ENCODE measurements at regions not wholly inside any gene's neighbourhood (a gene's known extent, or its start where the extent isn't known, plus 50 kb on each side); places are given as distances from the start of the nearest gene placed in this dataset.
"Not testable (repeated sequence)": the region's sequence is repeated elsewhere in the genome, so short reads cannot be mapped to it uniquely, and the experiment has no call there.

DNA sequence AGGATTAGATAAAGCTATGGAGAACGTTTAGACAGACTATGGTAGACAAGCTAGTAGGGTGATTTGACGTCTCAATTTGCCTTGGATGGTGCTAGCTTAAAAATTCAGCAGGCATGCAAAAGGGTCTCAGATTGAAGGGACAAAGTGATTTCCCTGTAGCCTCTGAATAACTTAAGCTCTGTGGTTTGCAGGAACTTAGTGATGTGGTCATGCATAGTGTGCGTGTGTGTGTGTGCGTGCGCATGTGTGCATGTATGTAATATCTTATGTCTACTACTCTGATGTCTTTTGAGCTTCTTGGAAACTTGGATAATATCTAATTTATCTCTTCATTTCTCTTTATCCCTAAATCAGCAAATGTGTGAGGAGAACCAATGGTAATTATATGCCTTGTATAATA lies 183.6 kb upstream of the TNC start:
- DNase-seq (ENCODE audit: low spot score) = no peak

DNA sequence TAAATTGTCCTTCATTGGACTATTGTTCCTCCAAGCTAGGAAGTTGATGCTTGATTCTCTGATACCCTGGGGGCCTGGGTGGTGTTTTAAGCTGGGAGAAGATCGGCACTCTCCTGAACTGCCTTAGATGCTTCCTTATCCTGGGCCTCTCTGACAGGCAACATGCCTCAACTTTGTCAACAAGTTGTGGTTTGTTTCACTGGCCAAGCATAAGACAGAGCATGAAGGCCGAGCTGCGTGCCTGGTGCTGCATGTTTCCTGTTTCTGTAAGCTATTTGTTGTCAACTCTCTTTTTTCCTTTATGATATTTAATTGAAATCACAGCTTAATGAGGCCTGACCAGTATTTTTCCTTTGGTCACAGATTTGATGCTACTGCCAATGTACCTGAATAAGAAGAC lies 187.6 kb upstream of the TNC start:
- no peak for DNase-seq (ENCODE audit: low spot score)

DNA sequence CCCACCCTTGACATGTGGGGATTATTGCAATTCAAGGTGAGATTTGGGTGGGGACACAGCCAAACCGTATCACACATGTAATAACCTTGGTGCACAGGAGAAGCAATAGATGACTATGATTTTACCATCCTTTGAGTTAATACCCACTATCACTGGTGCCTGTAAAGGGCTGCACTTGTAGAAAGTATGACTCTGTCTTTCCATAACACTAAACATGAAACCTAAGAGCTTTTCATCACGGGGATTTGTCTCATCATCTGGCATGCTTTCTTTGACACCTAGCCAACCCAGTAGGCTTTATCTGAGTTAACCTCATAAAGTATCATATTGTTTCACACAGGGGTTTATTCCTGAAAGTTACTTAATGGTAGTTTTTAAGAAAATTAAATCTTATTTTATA lies 188.9 kb upstream of the TNC start:
- DNase-seq (ENCODE audit: low spot score) = no peak

DNA sequence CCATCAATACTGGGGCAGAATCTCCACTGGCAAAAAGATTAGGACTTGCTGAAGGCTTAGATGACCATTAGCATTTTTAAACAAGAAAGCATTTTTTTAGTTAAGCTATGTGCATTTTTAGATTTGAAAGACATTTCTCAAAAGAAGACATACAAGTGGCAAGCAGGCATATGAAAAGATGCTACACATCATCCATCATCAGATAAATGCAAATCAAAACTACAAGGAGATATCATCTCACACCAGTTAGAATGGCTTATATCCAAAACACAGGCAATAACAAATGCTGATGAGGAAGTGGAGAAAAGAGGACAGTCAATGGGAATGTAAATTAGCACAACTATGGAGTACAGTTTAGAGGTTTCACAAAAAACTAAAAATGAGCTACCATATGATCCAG lies 195.6 kb upstream of the TNC start:
- no peak for DNase-seq (ENCODE audit: low spot score)

DNA sequence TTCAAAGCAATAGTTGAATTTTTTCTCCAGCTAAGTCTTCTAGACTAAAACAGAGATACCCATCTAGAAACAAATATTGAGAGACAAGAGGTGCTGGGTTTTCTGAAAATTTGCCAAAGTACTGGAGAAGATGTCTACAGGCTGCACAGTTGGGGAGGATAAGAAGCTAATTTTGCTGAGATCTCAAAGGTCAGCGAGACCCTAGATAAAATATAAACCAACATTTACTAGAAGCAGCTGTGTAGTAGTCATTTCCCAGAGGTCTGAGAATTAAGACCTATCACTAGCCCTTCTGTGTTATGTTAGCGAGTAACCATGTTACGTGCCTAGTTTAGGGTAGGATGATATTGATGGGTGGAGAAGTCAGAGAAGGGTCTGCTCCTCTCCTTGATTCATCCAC lies 208.5 kb upstream of the TNC start:
- no peak for DNase-seq (ENCODE audit: low spot score)

DNA sequence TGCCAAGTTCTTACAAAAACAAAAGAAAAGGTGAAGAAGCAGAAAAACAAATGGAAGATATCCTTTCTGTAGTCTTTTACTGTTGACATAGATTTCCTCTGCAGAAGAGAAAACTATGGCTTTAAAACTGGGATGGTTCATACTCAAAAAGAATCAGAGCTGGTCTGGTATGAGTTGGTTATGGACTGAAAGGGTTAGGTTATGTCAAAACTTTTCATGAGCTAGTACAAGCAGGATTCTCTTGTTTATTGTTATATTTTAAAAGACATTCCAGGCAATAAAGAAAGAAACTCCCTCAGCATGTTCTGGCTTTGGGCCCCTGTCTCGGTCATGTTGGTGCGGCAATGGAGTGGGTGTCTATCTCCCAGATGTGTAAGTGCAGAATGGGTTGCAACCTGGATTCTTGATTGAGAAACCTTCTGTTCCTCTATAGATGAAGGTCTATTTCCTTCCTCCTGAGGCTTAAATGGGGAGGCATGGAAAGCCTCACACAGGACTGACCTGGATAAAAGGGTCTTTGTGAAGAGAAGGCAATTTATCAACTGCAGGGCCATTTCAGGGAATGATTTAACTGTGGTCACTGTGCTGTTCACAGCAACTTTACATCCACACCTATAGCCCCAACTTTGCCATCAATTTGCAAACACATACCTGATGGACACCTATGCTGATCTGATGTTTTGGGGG lies 209.6 kb upstream of the TNC start:
- no peak for DNase-seq (ENCODE audit: low spot score)

DNA sequence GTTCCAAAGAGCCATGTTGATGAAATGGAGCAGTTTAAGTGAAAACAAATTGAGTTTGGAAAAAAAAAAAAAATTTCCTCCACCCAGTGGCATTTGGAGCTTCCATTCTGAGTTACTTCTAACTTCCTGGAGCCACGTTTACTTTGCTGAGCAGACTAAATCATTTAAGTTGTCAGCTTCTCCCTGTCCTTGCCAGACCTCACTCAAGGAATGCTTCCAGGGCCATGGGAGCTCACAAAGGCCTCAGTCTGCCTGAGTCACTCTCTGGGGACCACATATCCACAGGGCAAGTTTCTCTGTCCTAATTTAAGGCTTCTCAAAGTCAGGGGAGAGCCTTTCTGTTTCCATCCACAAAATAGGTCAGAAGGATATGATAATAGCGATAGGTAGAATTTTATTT lies 210.3 kb upstream of the TNC start:
- DNase-seq (ENCODE audit: low spot score) = no peak

DNA sequence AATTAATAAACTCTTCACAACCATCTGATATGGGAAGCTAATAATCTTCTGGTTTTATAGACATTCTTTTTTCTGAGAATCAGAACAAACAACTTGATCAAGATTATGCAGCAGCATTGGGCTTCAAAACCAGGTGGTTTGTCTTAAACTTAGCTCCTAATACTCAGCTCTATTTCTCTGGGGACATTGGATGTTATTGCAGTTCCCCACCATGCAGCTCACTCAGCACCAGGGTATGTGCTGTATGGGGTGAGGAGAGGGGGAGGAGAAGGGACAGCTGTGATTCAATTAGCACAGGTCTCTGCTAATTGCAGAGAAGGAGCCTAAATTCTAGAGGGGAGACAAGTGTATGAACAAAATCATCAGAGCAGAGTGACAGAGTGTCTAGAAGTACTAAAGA lies 210.7 kb upstream of the TNC start:
- no peak for DNase-seq (ENCODE audit: low spot score)

DNA sequence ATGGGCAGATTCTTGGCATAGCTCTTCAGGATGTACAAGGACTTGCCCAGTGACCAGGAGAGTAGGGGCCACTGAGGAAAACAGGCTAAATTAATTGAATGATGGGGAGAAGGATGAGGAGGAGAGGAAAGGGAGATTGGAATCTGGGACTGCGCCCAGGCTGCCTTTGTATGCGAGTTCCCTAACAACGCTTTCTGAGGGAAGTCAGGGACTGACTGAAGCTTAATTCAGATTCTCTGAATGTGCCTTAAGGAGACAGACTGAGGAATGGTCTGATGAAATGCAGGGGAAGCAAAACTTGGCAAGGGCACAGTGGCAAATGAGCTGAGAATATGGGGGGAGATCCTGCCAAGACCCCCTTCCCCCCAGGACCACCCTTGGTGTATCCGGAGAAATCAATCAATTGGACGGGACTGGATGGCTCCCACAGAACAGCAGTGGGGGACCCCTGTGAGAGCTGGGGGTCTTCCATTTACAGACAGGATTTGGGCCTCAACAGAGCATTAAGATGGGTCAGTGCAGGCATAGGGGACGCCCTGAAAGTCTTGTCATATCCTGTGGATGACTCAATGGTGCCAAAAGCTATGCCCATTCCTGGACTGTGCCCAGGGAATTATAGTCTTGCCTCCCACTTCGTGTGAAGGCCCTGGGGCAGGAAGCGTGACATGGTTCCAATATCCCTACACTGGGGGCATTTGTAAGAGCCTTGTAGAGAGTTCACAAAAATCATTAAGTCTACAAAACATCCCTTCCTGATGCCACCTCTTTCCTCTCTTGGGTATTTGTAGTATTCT lies 215.5 kb upstream of the TNC start:
- no peak for DNase-seq (ENCODE audit: low spot score)

DNA sequence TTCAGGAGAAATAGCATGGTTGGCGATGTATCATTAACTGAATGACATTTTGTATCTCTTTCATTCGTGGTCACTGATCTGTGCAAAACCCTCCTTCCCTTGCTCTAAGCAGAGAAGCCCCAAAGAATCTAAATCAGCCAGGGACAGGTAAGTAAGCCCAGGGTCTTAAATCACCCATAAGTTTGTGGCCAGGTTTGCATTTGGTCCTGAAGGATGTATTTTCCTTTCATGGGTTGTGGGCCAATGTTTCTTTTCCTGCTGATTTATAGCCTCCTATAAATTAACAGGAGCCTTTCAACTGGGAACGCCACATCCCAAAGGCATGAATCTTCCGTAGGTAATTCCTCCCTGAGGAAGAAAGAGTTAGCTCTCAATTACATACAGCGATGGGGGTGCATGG lies 217.5 kb upstream of the TNC start:
- DNase-seq (ENCODE audit: low spot score) = no peak

DNA sequence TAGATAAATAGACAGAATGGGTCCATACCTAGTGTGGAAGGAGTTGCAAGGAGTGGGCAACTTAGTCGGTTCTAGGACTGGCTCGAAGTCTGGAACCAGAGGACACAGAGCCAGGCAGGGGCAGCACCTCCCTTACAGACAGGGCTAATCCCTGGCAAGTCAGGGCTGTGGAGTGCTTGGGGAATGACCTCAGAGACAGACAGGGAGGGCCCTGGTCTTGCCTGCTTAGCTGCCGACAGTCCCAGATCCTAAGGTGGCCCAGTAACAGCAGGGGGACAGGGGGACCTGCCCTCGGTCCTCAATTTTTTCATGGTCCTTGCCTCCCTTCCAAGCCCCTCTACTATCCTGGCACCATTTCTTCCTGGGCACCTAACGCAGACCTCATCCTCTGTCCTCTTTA lies 222.4 kb upstream of the TNC start:
- no peak for DNase-seq (ENCODE audit: low spot score)

DNA sequence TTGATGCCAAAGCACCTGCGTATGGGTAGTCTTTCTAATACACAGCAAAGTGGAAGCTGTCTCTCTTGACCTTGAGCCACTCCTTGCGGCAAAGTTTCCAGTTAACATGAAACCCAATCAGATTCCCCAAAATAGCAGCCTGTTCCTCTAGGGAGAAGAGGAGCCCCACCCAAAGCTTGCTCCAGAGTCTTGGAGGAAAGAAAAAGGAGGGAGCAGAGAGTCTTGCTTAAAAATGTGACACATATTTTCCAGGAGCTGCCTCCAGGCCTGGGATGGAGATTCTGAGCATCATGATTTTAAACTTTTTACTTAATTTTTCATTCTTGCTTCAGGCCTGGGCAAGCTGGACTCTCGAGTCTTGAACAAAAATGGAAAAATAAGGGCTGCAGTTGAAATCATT lies 223.5 kb upstream of the TNC start:
- no peak for DNase-seq (ENCODE audit: low spot score)

DNA sequence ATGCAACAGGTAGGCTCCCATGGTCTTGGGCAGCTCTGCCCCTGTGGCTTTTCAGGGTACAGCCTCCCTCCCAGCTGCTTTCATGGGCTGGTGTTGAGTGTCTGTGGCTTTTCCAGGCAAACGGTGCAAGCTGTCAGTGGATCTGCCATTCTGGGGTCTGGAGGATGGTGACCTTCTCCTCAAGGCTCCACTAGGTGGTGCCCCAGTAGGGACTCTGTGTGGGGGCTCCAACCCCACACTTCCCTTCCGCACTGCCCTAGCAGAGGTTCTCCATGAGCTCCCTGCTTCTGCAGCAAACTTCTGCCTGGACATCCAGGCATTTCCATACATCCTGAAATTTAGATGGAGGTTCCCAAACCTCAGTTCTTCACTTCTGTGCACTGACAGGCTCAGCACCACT lies 229.8 kb upstream of the TNC start:
- DNase-seq (ENCODE audit: low spot score) = not testable (repeated sequence)

DNA sequence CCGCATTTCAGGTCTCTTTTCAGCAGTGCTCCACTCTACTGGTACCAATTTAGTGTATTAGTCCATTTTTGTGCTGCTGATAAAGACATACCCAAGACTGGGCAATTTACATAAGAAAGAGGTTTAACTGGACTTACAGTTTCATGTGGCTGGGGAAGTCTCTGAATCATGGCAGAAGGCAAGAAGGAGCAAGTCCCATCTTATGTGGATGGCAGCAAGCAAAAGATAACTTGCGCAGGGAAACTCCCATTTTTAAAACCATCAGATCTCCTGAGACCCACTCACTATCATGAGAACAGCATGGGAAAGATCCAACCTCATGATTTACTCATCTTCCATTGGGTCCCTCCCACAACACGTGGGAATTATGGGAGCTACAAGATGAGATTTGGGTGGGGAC lies 231.0 kb upstream of the TNC start:
- not testable (repeated sequence) for DNase-seq (ENCODE audit: low spot score)

DNA sequence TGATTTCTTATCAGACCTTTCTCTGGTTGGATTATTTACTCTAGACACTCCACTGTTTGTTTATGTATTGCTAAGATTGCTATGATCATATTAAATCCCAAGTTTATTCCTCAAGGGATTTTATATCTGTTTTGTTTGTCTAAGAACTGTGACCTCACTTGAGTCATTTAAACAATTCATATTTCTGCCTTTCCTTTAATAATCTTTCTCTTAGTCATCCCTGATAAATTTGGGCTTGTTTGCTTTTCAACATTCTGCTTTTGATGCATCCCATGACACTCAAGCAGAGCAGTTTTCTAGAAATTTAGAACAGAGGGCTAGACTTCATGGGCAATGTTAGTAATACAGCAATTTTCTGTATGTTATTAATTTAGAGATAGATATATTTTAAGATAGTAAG lies 231.6 kb upstream of the TNC start:
- DNase-seq (ENCODE audit: low spot score) = no peak

DNA sequence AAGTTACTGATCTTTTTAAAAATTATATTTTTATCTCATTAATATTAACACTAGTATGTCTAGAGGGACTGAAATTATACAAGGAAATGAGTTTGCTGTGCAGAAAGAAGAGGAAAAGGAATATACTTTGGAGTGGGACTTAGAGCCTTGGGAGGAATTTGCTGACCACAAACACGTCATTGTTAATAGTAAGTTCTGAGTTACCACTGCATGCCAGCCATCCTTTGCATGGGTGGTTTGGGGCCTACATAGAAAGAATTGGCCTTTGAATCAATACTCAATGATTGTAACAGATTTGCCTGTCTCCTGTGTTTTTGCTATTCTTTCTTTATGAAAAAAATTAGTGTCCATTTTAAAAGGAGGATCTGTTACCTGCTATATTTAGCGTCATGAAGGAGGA lies 232.6 kb upstream of the TNC start:
- DNase-seq (ENCODE audit: low spot score) = no peak

DNA sequence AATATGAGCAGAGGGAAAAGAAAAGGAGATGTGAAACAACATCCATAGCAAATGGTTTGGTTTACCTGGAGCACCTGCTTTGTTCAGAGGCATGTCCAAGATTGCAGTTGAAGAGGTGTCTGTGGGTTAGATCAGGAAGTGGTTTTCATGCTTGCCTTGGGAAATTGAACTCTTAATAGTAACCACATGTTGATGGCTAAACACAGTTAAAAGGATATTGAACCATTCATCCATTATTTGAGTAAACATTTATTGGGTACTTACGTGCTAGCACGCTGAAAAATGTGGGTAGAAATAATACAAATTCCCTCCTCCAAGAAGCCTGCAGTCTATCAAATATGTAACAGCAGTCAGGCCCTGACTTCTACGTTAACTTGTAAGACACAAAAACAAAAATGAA lies 235.7 kb upstream of the TNC start:
- DNase-seq (ENCODE audit: low spot score) = no peak

DNA sequence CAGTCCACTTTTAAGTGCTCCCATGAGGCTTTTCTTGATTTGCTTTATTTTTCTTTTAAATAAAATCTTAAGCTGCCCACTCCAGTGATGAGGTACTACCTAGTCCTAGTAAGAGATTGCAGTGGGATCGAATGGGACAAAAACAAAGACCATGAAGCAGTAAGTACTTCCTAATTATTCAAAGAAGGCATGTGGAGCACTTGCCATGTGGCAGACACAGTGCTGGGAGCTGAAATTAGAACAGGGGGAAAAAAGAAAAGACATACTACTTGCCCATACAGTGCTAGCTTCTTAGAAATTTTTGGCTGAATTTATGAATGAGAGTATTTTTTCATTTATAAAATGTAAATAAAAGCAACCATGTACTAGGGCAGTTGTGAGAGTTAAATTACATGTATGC lies 239.9 kb upstream of the TNC start:
- no peak for DNase-seq (ENCODE audit: low spot score)

DNA sequence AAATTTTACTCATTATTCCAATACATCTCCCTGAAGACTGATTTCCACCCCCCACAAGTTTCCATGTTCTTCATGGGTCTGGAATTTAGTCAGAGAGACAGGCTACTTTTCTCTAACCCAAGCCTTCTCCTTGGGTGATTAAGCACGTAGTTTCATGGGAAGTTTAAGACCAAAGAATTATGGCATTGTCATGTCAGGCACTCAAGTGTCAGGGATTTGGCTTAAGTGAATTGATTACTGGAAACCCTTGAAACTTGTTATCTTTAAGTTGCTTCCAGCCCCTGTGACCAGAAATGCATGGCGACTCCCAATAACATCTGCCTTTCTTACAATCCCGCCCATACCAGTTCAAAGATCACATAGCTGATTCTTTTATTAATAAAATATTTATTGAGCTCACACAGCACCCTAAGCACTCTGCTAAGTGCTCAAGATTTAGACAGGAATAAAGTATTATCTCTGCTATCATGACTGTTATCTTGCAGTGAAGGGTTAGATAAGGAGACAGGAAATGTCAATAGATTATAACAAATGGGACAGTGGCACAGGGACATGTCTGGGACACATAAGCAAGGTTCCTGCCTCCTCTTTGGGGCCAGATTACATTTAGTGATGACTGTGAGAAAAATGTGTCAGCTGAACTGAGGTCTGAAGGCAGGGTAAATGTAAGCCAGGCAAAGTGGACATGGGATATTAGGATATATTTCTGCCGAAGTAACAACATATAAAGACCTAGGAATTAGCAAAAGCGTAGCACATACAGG lies 241.2 kb upstream of the TNC start:
- no peak for DNase-seq (ENCODE audit: low spot score)

DNA sequence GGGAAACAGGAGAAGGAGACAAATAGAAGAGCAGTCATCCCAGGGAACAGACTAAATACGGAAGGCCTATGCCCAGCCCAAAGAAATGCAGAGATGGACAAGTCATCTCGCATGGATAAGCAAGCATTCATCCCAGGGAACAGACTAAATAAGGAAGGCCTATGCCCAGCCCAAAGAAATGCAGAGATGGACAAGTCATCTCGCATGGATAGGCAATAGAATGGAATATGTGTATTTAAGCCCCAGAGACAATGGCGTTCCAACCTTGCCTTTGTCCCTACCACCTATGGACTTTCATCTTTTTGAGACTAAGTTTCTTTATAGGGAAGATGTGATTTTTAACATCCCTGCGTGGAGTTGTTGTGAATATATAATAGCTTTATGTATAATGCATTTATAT lies 242.2 kb upstream of the TNC start:
- DNase-seq (ENCODE audit: low spot score) = no peak

DNA sequence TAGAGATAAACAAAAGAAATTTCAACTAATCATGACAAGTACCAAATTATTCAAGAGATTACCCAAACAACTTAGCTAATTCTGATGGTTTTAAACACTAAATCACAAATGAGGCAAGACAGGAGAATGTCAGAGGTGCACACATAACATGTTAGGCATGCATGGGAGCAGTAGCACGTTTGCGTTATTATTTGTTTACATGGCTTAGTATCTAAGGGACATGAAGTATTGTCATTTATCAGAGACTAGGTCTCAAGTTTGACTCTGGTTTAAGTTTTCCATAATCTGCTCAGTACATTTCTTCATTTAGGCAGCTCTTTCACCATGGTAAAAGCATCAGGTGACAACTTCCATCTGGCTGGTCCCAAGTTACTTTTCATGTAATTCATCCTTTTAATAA lies 244.1 kb upstream of the TNC start:
- no peak for DNase-seq (ENCODE audit: low spot score)

DNA sequence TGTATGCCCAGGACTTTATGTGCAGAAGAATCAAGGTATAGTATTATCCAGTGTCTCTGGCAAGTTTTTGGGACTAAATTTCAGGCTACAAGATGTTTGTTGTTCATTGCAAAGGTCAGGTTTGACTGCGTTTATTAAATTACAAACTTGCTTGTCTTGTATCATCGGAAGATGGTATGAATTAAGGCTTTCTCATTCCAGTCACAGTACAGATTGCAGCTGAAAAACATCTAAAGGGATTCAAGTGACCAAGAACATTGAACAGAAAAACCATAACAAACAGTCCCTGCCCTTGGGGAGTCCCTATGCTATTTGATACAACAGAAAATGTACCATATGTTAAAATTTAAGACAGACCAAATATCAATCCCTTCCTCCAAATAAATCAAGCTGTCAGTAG lies 244.7 kb upstream of the TNC start:
- DNase-seq (ENCODE audit: low spot score) = no peak

DNA sequence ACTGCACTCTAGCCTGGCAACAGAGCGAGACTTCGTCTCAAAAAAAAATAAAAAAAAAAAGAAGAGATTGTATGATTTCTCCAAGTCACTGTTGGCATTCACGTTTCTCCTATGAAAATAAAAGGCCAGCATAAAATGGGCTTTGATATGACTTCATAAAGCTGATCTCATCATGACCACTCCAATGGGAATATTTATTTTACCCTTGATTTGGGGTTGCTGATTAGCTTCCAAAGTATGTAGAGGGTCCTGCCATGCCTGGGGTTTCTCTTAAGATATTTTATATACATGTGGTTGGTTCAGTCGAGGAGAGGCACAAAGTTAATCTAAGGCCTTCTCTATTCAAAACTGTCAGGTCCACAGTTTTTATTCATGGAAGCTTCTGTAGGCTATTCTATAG lies 247.0 kb upstream of the TNC start:
- DNase-seq (ENCODE audit: low spot score) = no peak

Data from cerebellar cortex (tissue), 1 donor.